ENCODE measurements at regions not wholly inside any gene's neighbourhood (a gene's known extent, or its start where the extent isn't known, plus 50 kb on each side); places are given as distances from the start of the nearest gene placed in this dataset.

- Histone ChIP-seq H3K27ac (no peak overlapping the region), H3K36me3 (no peaks in the 10 kb centered on the region), H3K4me3 (no peak overlapping the region), H3K4me1 (no peaks in the 10 kb centered on the region), H3K27me3 (no peaks in the 10 kb centered on the region), H3K9me3 (no peaks in the 10 kb centered on the region)
- in situ Hi-C loops (cut with MboI; ENCODE audit: low sequenced_read_pairs in 4 of 4) (no loop called here), intact Hi-C loops (cut with DNase I; ENCODE audit: low total_unique reads) (no loop called here)
- TF ChIP-seq CTCF (IDR thresholded peaks at IDR 0.05 in 4 of 5, conservative IDR thresholded peaks at IDR 0.05 in 1 of 5) (no peak), POLR2A (IDR thresholded peaks at IDR 0.05) (no peak)
- ATAC-seq (no peak), DNase-seq (no peak)
These were observed 510.2 kb downstream of the KCNT2 start for GRCh38 chr1:196098000-196098399.

- Histone ChIP-seq H3K27me3 (no peaks in the 10 kb centered on the region), H3K9me3 (no peaks in the 10 kb centered on the region), H3K27ac (no peak overlapping the region), H3K36me3 (no peaks in the 10 kb centered on the region), H3K4me1 (no peaks in the 10 kb centered on the region), H3K4me3 (no peak overlapping the region)
- intact Hi-C loops (cut with DNase I; ENCODE audit: low total_unique reads) (no loop called here), in situ Hi-C loops (cut with MboI; ENCODE audit: low sequenced_read_pairs in 4 of 4) (no loop called here)
- no peak for TF ChIP-seq POLR2A (IDR thresholded peaks at IDR 0.05)
- DNase-seq (no peak), ATAC-seq (no peak)
These were observed 513.4 kb downstream of the KCNT2 start for GRCh38 chr1:196094821-196095220.

GRCh38 chr1:196091397-196092135 lies 516.7 kb downstream of the KCNT2 start:
- ATAC-seq (no peak), DNase-seq (no peak)
- no peak for TF ChIP-seq POLR2A (IDR thresholded peaks at IDR 0.05)
- TF ChIP-seq CTCF (IDR thresholded peaks at IDR 0.05 in 4 of 5, conservative IDR thresholded peaks at IDR 0.05 in 1 of 5) = no peak
- Histone ChIP-seq H3K4me1 (no peaks in the 10 kb centered on the region), H3K27ac (no peak overlapping the region), H3K27me3 (no peaks in the 10 kb centered on the region), H3K4me3 (no peak overlapping the region), H3K36me3 (no peaks in the 10 kb centered on the region), H3K9me3 (no peaks in the 10 kb centered on the region)
- in situ Hi-C loops (cut with MboI; ENCODE audit: low sequenced_read_pairs in 4 of 4) (no loop called here), intact Hi-C loops (cut with DNase I; ENCODE audit: low total_unique reads) (no loop called here)

- in situ Hi-C loops (cut with MboI; ENCODE audit: low sequenced_read_pairs in 4 of 4) = no loop called here
- H3K27ac ChIP-seq = no peak overlapping the region
These were observed 518.0 kb downstream of the KCNT2 start for GRCh38 chr1:196090226-196090625.

GRCh38 chr1:196088541-196088940 lies 519.7 kb downstream of the KCNT2 start:
- Histone ChIP-seq H3K4me3 (no peak overlapping the region), H3K4me1 (no peaks in the 10 kb centered on the region), H3K9me3 (no peaks in the 10 kb centered on the region), H3K36me3 (no peaks in the 10 kb centered on the region), H3K27ac (no peak overlapping the region), H3K27me3 (no peaks in the 10 kb centered on the region)
- ATAC-seq (no peak), DNase-seq (no peak)
- in situ Hi-C loops (cut with MboI; ENCODE audit: low sequenced_read_pairs in 4 of 4) (no loop called here), intact Hi-C loops (cut with DNase I; ENCODE audit: low total_unique reads) (no loop called here)
- TF ChIP-seq POLR2A (IDR thresholded peaks at IDR 0.05) (no peak), CTCF (IDR thresholded peaks at IDR 0.05 in 4 of 5, conservative IDR thresholded peaks at IDR 0.05 in 1 of 5) (no peak)

More at GRCh38 chr1:196090226-196090625, 518.0 kb downstream of the KCNT2 start:
- no peak for DNase-seq
- Histone ChIP-seq H3K9me3 (no peaks in the 10 kb centered on the region), H3K27me3 (no peaks in the 10 kb centered on the region), H3K36me3 (no peaks in the 10 kb centered on the region), H3K4me1 (no peaks in the 10 kb centered on the region), H3K4me3 (no peak overlapping the region)
- no peak for ATAC-seq
- no peak for TF ChIP-seq CTCF (IDR thresholded peaks at IDR 0.05 in 4 of 5, conservative IDR thresholded peaks at IDR 0.05 in 1 of 5)
- TF ChIP-seq POLR2A (IDR thresholded peaks at IDR 0.05) = no peak
- intact Hi-C loops (cut with DNase I; ENCODE audit: low total_unique reads) = no loop called here
